ENCODE measurements at regions not wholly inside any gene's neighbourhood (a gene's known extent, or its start where the extent isn't known, plus 50 kb on each side); places are given as distances from the start of the nearest gene placed in this dataset.

DNA sequence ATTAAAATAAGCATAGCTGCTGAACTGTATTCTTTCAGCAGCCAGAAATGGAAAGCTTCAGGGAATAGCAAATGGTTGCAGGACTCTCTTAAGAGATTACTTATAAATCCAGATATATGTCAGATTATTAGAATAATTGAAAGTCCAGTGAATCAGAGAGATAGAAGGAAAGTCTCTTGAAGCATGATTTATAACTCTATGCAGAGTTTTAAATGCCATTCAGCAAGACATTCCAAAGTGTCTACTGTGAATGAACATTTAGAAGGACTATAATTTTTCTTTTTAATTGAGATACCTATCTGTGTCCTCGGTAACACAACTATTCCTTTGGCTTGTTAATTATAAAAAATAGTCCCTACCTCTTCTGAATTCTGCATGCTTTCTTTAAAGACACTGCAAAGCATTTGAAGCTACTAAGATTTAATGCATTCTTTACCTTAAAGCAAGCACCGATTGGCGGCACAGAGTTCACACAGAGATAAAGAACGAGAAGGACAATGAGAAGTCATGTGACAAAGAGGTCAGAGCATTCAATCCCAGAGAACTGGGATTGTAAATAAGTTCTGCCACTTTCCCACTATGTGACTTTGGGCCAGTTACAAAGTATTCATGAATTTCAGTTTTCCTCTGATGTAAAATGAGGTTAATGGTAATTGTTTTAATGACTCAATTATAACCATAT is 371.0 kb upstream of the ATP2B1 start:
- no peak for DNase-seq (ENCODE audit: low read depth)

DNA sequence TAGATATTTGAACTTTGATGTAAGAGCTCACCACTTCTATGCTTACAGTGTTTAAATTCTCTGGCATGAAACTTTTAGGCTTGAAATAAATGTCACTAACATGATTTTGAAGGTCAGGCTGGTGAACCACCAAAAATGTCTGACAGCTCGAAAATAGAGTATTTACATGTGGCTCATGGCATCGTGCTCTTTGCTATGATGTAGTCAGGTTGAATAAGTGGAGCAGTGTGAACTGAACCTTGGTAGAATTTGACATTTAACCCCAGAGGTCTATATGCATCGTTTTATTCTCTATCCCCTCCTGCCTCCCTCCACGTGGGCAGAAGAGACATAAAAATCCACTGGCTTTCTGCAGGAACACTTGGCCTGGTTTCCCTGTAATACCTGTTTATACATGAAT is 369.7 kb upstream of the ATP2B1 start:
- DNase-seq (ENCODE audit: low read depth): no peak

DNA sequence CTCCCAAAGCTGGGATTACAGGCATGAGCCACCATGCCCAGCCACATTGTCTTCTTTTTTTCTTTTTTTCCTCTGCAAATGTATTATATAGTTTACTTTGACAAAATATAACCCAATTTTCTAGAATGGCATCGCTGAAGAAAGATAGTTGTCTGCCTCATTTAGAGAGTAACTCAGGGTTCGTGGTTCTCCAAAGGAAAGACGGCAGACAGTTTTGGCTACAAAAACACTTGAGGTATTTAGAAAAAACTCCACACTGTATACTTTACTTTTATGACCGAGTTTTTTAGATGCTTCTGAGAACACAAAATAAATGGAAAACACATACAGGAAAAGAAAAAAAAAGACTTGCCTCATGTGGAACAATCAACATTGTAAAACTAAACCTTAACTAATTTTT is 369.1 kb upstream of the ATP2B1 start:
- DNase-seq (ENCODE audit: low read depth): no peak

DNA sequence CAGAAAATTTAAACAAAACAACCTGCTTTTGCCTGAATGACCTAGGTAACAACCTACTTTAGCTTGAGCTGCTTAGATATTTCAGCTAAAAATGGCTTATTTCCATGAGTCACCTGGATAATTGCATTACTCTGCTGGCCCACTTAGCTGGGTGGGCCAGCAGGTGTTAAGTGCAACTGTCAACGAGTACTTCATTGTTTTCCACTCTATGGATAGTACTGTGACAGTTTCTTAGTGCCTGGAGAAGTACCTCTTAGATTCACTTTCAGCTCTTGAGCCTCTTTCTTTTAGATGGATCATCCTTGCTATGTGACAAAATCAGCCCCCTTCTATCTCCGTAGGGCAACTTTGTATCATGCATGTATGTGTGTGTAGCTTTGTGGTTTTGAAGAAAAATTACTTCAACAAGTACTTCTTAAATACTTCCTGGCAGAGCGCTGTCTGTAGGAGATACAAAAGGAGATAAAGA is 368.2 kb upstream of the ATP2B1 start:
- DNase-seq (ENCODE audit: low read depth): no peak

DNA sequence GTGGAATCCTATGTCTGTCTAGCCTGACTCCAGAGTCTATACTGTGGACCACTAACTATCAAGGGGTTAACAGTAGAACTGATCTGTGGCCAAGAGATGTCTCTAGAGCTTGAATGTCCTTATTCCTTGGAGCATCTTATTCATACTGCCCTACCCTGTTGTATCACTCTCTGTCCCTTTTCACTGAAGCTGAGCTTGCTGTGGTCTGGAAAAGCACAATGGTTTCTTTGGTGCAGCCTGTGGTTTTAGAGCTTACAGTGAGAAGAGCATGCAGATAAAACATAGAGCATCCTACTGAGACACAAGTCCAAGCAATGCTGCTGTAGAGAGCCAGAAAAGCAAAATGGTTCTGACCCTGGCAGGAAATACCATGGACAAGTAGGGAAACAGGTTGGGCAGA is 367.0 kb upstream of the ATP2B1 start:
- no peak for DNase-seq (ENCODE audit: low read depth)

DNA sequence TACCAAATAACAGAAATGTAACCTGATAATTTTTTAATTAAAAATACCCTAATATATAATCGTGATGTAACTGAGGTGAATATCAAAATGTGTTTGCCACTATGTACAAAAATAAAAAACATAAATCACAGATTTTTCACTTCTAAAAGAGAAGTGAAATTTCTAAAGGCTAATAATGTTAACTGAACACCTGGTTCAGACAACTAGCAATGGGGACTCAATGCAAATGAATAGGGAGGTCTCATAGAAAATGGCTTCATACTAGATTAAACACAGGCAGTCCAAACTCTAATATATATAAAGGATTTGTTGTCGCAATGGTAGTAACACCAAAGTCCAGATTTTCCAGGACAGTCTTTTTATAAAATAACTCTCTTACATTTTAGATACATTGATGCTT is 365.4 kb upstream of the ATP2B1 start:
- no peak for DNase-seq (ENCODE audit: low read depth)

DNA sequence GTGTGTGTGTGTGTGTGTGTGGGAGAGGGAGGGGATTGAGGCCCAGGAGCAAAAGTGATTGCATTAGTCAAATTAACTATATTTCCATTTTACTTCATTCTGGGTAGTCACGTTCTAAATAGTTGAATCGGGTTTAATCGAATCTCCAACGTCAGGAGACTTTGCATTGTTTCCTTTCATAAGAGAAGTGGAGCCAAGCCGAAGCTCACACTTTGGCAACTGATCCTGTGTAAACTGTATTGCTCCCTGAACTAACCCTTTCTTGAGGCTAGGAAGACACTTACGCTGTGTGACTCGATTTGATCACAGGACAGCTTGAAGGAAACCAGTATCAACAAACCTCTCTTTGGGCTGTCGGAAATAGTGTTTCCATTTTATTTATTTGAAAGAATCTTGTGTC is 363.4 kb upstream of the ATP2B1 start:
- DNase-seq (ENCODE audit: low read depth): no peak

DNA sequence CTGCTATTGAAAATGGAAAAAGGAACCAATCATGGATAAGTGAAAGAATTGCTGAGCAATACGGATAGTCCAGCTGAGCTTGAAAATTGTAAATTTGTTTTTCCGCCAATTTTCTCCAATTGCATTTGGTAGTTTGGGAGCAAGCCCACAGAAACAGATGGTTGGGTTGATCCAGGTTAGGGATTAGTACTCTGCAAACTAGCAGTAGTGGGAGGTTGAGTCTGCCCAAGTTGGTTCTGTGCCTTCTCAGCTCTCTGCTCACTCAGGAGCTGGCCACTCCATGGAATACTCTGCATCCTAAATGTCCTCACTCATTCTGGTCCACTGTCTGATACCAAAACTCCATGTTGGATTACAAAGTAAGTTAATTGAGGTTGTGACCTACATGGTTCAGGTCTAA is 361.1 kb upstream of the ATP2B1 start:
- DNase-seq (ENCODE audit: low read depth): no peak

DNA sequence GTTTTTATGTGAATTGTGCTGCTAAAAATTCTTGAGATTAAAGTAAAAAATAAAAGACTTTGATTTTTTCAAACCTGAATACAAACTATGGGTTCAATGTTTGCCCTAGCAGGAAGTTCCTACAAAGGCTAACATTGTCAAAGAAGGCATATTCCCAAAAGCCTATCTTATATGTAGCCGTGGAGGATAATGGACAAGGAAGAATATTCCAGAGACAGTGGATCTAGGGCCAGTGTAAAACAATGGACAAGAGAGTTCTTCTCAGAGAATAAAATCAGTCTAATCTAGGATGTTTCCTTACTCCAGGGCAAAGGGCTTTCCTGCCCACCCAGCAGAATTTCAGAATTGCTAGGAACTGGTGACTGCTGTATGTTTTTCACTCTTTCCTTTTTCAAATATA is 359.2 kb upstream of the ATP2B1 start:
- DNase-seq (ENCODE audit: low read depth): no peak

DNA sequence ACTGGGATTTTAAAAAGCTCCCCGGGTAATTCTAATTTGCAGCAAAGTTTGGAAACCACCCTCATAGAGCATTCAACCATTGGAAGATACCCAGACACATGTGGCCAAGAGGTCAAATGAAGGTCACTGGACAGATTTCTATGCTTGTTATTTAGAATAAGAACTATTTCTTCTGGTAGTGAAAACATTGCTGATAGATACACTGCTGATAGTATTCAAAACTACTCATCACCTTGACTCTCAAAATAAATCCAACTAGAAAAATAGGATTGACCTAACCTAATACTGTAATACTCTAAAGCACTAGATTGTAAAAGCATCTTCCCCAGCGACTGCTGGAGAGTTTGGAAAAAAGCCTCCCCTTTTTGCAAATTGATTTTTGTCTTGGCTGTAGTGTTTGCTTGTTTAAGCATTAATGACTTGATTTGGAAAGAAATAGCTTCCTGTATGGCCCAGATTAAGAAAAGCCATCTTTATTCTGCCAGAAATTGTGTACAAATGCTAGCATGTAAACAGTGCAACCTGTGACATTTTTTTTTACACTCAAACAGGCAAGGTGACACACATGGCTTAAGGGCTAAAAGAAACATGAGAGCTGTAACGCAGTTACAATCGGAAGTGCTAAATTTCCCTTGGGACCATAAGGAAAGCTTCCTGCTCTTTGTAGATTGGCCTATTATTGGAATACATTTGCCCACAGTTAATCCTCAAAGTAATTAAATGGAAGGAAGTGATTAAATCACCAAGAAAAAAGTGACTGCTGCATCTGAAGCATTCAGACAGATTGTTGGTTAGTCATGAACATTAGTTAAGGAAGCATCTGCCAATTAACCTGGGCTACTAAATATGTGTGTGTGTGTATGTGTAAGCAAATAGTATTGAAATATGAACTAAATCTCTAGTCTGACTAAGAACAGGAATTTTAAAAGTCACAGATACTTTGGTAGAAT is 356.5 kb upstream of the ATP2B1 start:
- DNase-seq (ENCODE audit: low read depth): no peak

DNA sequence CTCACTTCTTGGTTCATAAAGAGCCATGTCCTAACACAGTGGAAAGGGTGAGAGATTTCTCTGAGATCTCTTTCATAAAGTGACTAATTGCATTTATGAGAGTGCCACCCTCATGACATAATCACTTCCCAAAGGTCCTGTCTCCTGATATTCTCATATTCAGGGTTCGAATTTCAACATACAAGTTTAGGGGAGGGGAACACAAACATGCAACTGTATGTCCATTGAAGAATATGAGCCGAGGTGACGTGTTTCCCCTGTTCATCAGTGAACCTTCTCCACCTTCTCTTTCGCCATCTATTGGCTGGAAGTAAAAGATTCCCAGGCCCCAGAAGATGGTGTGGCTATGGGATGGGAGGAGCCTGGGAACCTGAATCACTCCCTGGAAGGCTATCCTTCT is 354.2 kb upstream of the ATP2B1 start:
- no peak for DNase-seq (ENCODE audit: low read depth)

DNA sequence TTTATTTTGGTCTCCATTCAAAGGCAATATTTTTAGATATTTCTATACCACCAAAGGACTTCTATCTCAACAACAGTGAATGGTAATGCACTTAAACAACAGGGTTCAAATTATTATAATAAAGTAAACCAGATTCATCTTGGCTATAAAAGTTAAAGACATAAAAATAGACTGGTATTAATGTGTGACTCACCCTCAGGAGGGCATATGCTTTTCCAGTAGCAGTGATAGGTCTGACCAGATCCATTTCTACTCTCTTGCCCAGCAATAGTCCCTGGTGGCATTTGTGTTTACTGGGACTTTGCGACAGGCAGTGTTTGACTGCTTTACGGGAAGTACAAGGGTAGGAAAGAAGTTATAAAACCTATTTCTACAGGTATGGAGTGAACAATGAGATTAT is 353.2 kb upstream of the ATP2B1 start:
- DNase-seq (ENCODE audit: low read depth): no peak

DNA sequence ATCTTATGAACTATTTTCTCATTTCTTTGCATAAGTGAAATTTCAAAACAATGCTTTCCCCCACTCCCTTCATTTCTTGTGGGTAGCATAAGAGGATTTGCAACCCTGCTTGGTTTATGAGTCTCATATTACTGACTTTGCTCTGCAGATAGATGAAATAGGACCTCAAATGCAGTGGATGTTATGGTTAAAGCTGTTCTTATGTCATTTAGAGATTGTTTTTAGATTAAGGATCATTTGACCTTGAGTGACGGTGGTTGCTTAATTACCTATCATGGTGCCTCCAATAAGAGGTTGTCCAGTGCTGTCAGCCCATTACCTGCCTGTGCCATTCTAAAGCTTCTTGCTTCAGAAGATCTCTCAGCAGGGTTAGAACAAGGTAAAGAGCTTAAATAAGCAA is 351.4 kb upstream of the ATP2B1 start:
- DNase-seq (ENCODE audit: low read depth): no peak

DNA sequence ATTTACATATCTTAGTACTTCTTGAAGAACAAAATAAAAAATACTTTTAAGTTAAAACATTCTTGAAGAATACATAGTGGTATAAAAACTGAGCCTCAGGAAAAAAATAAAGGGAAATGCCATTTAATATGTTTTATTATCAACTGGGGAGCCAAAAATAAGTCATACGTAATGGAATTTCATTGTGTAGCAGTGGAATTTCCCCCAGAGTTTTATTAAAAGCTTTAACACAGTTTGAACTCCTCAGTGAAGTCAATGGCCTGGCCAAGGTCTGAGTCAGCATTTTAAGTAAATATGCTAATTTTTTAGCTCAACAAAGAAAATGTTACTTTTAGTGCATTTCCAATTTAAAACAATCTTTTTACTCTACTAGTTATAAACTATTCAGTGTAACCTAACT is 350.1 kb upstream of the ATP2B1 start:
- no peak for DNase-seq (ENCODE audit: low read depth)

DNA sequence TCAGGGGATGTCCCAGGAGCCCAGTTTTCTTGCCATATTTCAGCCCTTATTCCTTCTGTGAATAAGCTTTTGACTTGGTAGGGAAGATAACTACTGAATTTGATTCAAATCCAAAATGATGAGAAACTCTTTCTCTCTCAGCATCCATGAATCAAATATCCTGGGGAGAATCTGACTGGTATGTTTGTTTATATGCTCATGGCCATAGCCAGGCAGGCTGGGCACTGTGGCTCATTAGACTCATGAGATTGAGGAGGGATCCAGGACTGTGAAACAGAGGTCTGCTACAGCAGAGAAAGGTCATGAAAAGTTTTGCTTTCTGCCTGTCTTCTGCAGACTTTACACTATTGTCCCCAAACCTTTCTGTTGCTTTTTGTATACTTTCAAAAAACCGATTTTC is 346.4 kb upstream of the ATP2B1 start:
- no peak for DNase-seq (ENCODE audit: low read depth)

DNA sequence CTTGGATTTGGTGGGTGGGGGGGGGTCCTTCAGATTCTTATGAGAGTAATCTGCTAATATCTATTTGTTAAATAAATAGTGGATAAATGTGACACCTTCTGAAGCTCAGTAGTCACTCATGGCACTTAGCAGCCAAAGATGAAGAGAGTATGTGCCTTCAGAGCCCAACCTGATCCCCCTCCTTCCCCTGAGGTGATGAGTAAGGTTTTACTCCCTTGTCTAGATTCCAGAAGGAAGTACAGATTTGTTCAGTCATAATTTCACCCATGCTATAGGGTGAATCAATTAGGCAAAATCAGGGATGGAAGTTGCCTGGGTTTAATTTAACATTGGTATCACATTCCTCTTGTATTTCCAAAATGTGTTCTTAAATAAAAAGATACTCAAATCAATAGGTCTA is 340.3 kb upstream of the ATP2B1 start:
- no peak for DNase-seq (ENCODE audit: low read depth)

DNA sequence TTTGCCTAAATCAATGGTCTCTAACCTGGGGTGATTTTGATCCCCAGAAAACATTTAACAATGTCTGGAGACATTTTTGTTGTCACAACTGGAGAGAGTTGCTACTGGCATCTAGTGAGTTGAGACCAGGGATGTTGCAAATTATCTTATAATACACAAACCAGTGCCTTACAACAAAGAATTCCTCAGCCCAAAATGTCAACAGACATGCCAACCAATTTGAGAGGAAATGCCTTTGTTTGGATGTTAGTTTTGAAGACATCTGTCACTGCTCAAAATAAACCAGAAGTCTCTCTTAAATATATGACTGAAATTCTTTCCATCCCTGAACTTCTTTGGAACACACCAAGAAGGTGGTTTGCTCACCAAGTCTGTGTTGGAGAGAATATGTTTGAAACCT is 336.9 kb upstream of the ATP2B1 start:
- DNase-seq (ENCODE audit: low read depth): no peak

DNA sequence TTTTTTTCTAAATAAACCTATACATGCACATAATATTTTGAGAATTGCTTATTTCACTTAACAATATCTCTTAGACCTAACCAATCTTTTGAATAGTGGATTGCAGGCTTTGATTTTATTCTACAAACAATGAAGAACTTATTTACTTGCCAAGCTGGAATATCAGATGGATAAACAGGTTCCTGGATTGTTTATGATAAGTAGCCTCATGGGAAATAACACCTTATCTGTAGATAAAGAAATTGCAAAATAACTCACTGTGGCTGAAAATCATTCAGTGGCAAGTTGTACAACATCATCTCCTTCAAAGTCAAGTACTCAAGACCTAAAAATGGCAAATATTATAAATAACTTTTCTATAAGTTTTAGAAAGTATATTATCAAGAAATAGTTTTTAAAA is 335.4 kb upstream of the ATP2B1 start:
- DNase-seq (ENCODE audit: low read depth): no peak

DNA sequence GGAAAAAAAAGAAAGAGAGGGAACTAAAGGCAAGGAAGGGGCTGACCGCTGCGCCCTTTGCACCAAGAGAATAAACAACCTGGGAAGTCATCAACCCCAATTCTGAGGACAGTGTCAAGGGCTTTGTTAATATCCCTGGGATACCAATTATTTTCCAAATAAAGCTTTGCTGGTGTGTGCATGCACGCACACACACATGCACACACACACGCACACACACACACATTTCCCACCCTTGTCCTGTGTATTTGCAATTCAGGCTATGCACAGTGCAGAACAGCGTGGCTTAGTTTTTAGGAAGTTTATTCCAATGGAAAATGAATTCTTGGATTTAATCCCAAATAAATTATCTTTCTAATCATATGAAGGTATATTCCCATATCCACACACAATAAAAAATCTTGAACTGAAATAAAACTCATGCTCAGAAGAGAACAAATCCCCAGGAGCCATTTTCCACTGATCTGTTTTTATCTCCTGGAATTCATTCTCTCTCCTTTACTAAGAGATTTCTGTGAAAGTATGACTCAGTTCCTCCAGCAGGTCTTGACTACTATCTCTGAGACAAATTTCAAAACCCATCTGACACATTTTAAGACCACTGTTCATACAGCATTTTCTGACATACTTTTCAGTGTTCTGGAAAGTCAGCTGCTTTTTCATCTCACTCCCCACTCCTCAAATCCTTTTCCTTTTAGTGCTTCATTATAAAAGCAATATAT is 334.4 kb upstream of the ATP2B1 start:
- DNase-seq (ENCODE audit: low read depth): no peak

DNA sequence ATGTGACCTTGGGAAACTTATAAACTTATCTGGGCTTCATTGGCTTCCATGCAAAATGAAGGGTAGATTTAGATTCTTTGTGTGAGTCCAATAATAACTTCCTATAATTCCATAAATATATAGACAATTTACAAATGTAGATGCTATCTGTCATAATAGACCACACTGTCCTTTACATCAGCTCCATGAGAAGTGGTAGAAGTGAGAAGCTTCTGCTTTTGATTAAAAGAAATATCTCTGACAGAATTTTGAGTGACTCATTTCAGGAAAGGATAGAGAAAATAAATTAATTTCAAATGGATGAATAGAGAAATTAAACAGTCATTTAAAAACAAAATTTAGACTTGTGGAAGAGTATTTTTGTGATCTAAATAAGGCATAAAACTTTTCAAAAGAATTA is 329.7 kb upstream of the ATP2B1 start:
- DNase-seq (ENCODE audit: low read depth): no peak

DNA sequence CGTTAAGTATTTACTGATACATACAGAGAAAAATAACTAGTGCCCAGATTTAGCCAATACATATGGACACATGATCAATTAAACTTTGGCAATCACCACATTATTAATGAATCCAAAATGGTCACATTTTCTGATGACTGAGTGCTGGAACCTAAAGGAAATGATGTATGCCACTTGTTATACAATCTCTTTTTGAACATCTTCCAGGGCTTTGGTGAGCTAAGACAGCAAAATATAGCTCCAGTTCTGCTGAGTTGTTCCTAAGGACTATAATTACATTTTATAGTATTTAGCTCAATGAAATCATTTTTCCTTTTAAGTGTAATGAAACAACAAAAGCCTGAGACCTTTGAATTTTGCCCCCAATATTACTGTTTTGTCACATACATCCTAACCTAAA is 329.1 kb upstream of the ATP2B1 start:
- DNase-seq (ENCODE audit: low read depth): no peak

DNA sequence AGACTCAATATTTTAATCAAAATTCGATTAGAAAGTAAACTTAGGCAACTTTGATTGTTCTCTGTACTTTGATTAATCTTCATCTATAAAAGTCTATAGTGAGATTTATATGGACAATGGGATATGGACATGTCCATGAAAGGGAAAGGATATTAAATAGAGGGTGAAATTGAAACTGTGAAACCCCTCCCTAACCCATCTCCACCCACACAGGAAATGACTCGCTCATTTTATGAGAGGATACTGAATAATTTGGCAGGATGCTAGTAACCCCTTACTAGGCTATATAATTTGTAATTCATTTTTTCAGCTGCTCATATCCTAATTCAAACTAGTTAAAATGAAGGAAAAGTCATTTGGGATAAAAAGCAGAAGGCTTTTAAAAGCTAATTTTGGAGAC is 328.0 kb upstream of the ATP2B1 start:
- no peak for DNase-seq (ENCODE audit: low read depth)

DNA sequence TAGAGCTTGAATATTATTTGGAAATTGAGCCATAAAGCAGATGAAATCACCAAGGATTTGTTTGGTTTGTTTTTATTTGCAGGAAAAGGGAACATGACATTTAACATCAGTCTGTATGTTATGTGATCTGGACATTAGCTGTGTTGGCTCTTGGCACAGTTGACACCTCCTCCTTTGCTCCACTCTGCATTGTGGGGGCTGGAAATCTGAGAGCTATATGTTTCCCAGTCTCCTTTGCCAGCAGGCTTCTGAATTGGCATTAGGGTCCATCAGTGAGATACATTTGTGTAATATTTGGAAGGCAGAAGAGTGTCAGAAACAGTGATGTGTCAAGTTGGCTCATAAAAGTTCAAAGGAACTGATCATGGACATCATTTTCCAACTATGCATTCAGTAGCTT is 322.1 kb upstream of the ATP2B1 start:
- no peak for DNase-seq (ENCODE audit: low read depth)

Data from T follicular helper cell (primary cell).